Right lobe of liver (tissue), 4 donors: ENCODE measurements at regions not wholly inside any gene's neighbourhood (a gene's known extent, or its start where the extent isn't known, plus 50 kb on each side); places are given as distances from the start of the nearest gene placed in this dataset.

Source experiments
- POLR2A ChIP-seq: fragments of 450-650 bp; IDR thresholded peaks from one replicate; pipeline ENCODE4 v1.6.1; 2017; ENCODE audit warnings: antibody characterized with exemption, mild to moderate bottlenecking
- TF ChIP-seq, protein P1 (sequence below), 4 donors: fragments of 200-600 bp in 3 of 4; fragments of 450-650 bp in 1 of 4; IDR thresholded peaks; one replicate each; pipeline versions ENCODE4 v1.5.1 to v1.8.0; 2016 to 2022; ENCODE audit warnings: antibody characterized with exemption in 4 of 4, mild to moderate bottlenecking in 2 of 4
- donor health status: DM: no; HTN: no; CAD: no.
- donor health status: DM: no; HTN: no; CAD: no.
- donor health status: DM: no; HTN: yes; CAD: no.

GRCh38 chr6:147874322-147874721 is 365.8 kb downstream of the SAMD5 start:
- TF ChIP-seq POLR2A = no peak
- TF ChIP-seq, protein P1, sequence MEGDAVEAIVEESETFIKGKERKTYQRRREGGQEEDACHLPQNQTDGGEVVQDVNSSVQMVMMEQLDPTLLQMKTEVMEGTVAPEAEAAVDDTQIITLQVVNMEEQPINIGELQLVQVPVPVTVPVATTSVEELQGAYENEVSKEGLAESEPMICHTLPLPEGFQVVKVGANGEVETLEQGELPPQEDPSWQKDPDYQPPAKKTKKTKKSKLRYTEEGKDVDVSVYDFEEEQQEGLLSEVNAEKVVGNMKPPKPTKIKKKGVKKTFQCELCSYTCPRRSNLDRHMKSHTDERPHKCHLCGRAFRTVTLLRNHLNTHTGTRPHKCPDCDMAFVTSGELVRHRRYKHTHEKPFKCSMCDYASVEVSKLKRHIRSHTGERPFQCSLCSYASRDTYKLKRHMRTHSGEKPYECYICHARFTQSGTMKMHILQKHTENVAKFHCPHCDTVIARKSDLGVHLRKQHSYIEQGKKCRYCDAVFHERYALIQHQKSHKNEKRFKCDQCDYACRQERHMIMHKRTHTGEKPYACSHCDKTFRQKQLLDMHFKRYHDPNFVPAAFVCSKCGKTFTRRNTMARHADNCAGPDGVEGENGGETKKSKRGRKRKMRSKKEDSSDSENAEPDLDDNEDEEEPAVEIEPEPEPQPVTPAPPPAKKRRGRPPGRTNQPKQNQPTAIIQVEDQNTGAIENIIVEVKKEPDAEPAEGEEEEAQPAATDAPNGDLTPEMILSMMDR (IDR thresholded peaks at IDR 0.05) = no peak
